Inflammatory macrophage treated with lipopolysaccharide for 1 hour (primary cell): ENCODE measurements at regions not wholly inside any gene's neighbourhood (a gene's known extent, or its start where the extent isn't known, plus 50 kb on each side); places are given as distances from the start of the nearest gene placed in this dataset.

ENCODE experiments used
- DNase-seq, 2 donors: peaks; one replicate each; pipeline ENCODE4 v3.0.0-alpha.2; 2020 to 2022

DNA sequence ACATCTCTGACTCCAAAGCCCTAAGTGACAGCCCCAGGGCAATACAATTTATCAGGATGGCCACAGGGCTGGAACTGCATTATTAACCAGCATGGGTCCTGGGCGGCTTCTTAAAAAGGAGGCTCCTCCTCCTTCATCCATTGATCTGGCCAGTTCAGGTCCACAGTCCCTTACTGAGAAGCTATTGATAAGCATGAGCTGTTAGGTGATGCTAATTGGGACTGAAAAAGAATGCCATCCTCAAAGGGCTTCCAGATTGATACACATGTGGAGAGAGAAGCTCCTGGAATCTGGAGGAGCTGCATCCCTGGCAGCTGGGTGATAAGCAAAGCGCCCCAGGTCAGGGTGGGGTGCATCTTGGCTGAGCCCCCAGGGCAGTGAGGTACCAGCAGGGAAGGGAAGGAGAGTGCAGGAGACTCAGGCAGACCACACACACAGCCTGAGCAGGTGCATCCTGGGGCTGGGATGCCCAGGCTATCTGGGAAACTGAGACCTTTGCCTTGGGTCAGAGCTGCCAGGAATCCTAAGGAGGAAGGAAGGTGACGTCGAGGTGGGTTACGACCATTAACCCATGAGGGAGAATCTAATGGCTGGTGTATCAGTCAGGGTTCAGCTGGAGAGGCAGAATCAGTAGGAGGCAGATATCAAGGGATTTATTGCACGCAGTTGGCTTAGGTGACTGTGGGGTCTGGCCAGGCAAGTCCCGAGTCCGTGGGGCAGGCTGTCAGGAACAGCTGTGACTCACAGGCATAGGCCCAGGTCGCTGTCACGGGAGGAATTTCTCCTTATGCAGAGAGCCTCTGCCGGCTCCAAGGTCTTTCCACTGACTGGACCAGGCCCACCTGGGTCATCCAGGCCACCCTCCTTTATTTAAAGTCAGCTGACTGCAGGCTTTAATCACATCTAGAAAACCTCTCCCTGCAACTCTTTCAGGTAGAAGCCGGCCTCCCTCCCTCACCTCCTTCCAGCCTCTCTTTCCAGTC is 261.2 kb downstream of the BMP7 start:
- no peak for DNase-seq

DNA sequence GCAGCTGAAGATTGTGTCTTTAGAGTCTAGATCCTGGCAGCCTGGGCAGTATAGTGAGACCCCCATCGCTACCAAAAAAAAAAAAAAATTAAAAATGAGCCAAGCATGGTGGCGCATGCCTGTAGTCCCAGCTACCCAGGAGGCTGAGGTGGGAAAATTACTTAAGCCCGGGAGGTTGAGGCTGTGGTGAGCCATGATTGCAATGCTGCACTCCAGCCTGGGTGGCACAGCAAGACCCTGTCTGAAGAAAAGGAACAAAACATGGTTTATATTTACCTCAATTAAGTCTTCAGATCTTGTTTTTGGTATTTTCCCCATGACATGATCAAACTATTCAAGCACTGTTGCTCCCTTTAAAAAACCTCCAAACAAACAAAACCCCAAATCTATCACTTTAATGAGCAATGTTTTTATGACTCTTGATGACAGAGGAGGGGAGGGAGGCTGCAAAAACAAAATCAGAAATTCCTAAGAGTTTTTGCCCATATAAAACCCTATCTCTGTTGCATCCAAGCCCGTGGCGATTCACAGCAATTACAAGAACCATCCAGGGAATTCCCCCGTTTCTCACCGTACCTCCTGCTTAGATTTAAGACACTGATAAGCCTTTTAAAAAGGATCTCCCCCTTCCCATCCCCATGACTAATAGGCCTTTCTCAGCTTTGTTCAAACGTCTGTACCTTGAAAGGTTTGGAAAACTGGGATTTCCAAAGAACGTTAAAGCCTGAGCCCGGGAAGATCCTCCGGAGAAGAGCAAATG is 259.9 kb downstream of the BMP7 start:
- DNase-seq: no peak

DNA sequence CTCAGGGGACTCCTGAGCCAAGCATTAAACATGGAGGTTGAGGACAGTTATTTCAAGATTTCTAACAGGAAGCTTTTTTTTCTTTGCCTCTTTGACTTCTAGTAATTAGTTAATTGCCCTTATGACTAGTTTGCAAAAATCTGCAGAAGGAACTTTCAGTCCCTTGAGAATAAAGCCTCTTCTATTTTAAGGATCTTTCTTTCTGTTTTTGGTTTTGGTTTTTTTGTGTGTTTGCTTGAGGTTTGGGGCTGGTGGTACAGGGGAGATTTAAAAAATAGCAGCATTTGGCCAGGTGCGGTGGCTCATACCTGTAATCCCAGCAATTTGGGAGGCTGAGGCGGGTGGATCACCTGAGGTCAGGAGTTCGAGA is 259.3 kb downstream of the BMP7 start:
- DNase-seq: no peak

DNA sequence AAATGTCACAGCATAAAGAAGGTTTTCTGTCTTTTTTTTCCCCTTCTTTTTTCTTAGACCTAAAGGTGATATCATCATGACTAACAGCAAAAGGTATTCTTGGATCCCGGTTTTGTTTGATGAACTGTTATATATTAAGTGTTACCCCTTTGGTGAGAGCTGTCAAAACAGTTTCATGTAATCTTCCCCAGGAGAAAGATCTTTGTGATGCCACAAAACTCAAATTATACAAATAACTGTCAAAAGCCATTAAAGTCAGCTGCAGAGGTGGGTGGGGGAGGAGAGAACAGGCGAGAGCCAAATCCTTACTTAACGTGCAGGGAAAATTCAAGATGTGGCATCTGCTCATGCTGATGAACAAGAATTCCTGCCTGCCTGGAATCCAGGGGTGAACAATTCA is 258.2 kb downstream of the BMP7 start:
- no peak for DNase-seq

DNA sequence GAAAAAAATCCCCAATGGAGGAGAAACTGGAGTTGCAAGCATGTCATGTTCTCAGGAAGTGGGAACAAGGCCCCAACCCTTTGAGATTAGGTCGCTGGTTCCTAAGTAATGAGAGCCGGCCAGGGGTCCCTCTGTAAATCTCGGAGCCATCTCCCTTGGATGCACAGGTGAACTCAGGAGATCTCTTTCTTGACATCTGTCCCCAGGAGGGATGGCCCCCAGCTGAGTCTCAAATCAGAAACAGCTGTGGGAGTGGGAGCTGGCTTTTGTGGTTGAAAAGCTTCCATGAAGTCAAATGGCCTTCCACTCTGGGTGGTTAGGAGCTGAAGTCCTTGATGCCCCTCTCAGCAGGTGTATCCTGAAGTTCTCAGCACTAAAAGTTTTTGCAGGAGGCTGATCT is 257.1 kb downstream of the BMP7 start:
- no peak for DNase-seq

DNA sequence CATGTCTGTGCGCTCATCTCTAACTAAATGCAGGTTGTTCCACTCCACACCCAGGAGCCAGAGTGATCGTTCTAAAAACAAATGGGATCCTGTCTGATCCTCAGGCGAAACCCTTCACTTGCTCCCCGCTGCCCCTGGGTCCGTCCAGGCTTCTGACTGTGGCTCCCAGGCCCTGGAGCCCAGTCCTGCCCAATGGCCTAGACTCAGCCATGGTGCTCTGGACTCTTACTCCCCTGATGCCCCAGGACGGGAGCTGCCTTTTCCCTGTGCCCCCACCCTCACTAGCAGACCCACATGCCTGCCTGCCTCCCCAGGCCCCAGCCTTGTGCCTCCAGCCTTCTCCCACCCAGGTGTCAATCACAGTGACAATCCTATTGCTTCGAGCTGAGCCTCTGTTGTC is 256.7 kb downstream of the BMP7 start:
- no peak for DNase-seq

DNA sequence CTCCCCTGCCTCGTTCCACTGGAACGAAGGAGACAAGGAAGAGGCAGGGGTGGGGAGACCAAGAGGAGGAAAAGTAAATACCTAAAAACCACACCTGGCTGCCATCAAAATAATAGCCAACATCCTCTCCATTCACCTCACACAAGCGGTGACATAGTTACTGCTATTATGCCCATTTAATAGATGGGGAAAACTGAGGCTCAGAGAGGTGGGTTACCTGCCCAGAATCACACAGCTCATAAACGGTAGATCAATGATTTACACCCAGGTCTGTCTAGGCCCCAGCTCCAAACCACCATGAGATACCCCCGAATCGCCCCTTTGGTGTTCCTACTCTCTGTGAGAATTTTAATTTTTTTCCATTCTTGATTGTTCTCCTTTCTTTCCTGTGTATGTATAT is 253.8 kb downstream of the BMP7 start:
- DNase-seq: no peak

DNA sequence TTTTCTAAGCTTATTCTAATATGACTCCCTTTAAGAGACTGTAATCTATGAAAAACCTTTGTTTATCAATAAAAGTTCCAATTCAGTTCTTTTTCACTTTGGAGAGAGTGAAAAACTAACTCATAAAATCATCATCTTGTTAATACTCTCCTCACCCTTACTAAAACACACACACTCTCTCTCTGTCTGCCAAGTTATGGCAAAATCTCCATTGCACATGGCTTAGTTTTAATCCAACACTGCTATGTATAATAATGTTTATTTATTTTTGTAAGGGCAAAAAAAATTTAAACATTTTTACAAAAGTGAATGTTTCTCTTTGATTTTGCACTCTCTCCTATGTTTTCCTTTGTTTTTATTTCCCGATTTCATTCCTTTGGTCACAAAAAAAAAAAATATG is 253.2 kb downstream of the BMP7 start:
- no peak for DNase-seq

DNA sequence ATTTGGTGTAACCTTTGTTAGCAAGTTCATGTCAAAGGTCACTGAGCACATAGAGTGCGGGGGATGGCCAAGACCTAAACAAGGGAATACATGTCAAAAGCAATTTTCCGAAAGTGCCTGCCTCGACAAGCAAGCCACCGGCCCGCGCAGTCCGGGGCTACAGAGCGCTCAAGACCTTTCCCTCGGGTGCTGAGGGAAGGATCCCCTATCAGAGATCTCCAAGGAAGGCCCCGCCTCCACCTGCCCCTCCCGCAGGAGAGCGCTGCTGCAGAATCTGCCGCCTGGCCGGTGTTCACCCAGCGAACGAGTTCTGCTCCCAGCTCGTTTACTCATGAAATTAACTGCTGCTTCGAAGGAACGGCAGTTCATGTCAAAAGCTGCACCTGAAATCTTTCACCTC is 252.7 kb downstream of the BMP7 start:
- DNase-seq: no peak

DNA sequence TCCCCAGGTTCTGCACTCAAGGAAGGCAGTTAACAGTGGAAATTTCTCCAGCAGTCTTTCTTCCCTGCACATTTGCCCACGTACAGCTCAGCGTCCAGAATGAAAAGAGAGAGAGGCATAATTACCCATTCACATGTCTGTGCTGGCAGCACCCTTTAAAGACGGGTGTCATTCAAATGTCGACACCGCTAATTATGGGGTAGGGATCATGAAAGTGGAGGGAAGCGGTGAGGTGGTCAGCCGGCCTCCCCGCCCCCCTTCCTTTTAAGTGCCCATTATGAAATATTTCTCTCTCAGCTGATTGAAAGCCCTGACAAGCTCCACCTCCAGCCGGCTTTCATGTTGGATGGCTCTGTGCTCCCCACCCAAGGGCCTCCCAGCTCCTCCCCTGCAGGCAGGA is 246.1 kb downstream of the BMP7 start:
- DNase-seq: no peak

DNA sequence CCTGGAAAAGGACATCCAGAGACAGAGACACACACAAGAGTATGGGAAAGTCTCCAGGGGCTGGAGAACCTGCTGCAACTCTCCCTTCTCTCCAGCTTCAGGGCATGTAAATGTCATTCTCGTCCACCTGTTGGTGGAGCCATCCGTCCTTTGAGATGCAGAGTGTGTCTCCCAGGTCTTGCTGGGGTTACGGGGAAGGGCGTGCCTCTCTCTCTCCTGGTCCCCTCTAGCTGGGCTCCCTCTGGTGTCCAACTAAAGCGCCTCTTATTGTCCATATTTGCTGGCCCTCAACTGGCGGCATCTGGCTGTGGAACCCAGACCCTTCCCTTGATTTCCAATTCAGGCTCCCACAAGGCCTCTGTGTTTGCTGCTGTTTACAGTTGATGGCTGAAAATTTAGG is 244.1 kb downstream of the BMP7 start:
- no peak for DNase-seq

DNA sequence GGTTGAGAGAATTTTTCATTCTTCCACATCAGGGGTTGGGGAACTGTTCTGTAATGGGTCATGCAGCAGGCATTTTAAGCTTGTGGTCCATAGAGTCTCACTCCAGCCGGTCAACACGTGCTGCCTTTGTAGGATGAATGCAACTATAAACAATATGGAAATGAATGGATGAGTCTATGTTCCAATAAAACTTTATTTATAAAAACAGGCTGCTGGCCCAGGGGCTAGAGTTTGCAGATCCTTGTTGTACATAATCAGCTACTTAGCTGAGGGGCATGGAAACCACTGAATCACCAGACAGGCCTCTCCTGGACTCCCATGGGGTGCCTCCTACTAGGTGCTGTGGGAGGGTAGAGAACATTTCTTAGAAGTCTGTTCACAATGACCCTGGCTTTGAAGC is 243.4 kb downstream of the BMP7 start:
- no peak for DNase-seq

DNA sequence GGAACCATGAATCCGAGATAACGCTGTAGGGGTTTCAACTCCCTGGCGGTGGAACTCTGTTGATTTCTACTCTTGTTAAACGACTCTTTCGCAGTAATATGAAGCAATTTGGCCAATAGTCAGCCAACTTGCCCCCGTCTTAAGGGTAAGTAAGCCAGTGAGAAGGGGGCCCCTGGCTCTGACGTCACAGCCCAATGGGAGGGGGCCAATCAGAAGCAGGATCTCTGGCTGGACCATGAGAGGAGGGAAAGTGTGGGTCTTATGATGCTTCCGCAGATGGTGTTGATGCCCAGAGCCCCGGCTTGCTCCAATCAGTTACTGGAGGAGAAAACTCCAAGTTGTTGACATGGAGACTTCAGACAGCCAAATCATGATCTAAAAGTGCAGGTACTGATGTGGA is 242.4 kb downstream of the BMP7 start:
- DNase-seq: no peak

DNA sequence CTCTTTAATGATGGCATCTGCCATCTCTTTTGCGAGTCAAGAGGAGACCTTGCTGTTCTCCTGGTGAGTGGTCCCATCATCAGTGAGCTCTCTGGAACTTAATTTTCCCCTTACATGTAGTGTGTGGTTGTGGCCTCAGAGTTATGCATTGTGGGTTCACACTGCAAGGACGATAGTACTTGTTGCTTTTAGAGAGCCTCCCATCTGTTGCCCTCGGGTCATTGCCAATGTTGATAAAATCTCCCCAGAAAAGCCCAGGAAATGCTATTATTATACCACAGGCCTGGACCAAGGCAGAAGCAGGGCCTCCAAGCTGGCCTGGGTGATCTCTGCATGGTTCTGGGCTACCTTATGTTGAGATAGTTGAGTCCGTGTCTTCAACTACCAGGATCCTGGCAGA is 241.6 kb downstream of the BMP7 start:
- DNase-seq: no peak

DNA sequence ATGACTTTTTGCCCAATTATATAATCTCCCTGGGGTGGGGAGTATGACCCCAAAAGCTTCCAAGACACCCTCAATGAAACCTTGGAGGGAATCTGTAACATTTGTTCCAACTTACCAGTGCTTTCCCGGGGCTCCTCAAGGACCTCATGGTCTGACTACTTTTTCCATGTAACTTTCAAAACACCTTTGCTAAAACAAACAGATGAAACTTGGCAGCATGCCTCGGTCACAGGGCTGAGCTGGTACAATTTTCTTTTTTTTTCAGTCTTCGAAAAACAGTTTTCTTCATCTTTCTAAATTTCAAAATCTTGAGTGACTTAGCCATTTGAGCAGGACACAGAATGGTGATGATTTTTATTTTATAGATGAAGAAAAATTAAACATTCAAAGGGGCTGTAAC is 241.2 kb downstream of the BMP7 start:
- DNase-seq: no peak

DNA sequence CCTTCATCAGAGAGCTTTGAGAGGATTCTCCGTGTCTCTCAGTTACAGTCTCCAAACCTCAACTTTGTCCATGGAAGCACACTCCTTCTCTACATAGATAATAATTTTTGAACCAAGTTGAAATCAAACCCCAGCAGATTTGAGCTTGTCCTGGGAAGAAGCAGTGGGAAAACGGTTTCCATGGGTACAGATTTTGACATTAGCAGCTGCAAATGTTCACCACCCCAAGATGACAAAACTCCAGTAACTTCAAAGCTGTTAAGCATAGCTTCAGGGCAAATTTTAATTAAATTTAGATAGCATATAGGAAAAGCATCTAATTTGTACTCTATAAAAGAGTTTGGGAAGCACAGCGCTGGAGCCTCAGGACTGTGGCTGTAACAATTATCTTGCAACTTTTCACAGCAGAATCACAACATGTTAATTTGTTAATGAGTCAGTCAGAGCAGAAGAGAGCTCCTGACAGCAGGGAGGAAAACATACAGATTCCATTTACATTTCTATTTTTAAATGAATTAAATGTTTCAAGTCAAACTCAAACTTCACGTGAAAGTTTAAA is 240.7 kb downstream of the BMP7 start:
- DNase-seq: no peak

DNA sequence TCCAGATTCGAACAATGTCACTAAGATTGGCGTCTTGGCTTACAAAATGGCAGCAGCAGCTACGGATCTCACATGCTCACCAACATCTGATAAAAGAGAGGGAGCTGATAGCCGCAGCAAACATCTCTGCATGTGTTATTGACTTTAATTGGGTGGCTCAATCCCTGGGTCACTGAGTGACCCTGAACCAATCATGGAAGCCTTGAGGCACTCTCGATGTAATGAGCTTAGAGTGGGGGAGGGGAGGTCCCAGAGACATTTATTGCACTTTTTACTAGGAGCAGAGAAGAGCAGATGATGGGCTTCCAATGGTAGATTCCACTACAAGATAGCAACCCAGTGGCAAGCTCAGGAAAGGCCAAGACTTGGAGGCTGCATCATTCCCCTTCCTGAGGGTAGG is 238.7 kb downstream of the BMP7 start:
- no peak for DNase-seq

DNA sequence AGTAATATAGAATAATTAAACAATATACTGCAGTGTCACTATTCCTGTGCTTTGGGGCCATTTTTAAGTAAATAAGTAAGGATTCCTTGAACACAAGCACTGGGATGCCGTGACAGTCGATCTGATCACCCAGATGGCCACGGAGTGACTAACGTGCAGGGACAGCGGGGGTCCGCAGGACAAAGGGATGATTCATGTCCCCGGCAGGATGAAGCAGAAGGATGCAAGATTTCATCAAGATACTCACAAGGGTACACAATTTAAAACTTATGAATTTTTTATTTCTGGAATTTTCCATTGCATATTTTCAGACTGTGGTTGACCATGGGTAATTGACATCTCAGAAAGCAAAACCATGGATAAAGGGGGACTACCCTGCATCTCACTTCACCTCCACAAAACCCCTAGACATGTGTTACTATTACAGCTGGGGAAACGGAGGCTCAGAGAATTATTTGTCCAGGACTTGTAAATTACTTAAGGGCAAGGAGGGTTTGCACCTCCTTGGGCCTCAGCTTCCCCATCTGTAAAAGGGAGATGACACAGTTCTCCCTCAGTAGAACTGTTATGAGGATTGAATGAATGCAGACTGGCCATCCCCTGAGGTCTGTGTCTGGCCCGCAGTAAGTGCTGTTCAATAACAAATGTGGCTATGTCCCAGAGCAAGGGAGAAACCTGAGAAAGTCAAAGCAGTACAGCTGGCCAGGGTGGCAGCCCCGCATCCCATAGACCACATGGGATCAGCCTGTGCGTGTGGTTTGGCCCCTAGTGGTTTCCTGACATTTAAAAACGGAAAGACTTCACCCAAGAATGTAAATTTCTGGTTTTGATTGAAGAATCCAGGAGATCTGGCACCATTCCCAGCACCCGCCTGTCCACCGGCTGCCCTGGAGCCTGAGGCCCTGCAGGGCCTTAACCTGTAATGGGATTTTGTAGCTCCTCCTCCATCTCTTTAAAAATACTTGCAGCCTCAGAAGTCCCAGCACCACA is 235.5 kb downstream of the BMP7 start:
- DNase-seq: no peak

DNA sequence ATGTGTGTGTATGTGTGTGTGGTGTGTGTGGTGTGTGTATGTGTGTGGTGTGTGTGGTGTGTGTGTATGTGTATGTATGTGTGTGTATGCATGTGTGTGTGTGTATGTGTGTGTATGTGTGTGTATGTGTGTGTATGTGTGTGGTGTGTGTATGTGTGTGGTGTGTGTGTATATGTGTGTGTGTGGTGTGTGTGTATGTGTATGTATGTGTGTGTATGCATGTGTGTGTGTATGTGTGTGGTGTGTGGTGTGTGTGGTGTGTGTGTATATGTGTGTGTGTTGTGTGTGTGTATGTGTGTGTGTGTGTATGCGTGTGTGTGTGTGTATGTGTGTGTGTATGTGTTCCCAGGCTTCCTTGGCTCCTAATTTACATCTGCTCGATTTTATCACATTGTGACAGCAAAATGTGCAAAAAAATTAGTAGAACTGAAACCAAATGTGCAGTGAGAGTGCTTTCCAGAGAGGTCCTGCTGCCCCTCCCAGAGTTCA is 234.5 kb downstream of the BMP7 start:
- no peak for DNase-seq

DNA sequence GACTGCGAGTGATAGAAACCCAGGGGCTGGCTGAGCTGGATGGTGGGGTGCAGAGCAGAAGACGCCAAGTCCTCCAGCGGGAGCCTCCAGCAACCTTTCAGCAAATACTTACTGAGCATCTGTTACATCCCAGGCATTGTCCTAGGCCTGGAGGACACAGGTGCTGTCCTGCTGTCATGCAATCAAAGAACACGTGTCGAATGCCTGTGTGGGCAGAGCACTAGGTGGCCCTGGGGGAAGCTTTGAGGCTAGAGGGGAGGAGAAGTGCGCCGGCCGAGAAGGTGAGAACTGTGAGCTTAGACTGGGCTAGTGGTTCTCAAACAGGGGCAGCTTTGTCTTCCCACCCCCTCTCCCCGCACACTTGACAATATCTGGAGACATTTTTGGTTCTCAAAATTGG is 233.6 kb downstream of the BMP7 start:
- DNase-seq: no peak

DNA sequence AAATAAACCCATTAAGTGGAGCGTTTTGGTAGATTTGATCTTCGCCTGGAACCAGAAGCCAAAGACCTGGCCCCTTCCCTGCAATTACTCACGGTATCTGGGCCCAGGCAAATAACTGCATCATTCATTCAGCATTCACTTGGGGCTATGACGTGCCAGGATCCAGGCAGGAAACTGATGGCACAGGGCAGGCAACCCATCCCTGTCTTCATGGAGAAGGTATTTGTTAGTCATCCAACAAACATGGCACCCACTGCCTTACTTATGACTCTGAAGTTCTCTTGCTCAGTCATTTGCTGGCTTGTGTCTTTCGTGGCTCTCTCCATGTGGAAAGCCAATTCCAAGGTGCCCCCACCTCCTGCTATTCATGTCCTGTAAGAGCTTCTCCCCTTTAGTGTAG is 232.4 kb downstream of the BMP7 start:
- DNase-seq: no peak

DNA sequence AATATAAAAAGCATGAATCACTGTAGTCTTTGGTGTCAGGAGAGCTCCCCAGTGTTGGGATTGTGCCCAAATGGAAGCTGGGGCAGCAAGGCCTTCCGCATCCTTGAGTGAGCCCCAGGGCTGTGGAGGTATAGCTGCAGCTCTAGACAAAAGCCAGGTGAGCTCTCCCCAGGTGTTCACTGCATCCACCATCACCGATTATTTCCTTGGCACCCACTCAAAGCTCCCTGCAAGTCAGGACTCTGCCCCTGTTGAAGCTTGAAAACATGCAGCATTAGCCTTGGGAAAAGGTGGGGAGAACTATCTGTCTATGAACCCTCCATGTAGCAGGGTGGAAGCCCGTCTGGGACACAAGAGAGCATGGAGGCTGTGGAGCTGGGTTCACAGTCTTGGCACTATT is 228.8 kb downstream of the BMP7 start:
- no peak for DNase-seq
